H1 (cell line): ENCODE measurements at regions not wholly inside any gene's neighbourhood (a gene's known extent, or its start where the extent isn't known, plus 50 kb on each side); places are given as distances from the start of the nearest gene placed in this dataset.

Experiments used
- CHD1 ChIP-seq: IDR thresholded peaks from 2 replicates; pipeline ENCODE4 v1.6.1; 2012; ENCODE audit warnings: low read depth, low read length, improper control_type of control experiment
- EP300 ChIP-seq, 2 experiments: IDR thresholded peaks; 1 replicate in 1 of 2; 2 replicates in 1 of 2; pipeline ENCODE4 v1.6.1; 2011 to 2012; ENCODE audit warnings: low read depth in 2 of 2, low read length in 2 of 2, mild to moderate bottlenecking in 2 of 2, borderline replicate concordance in 1 of 2, inconsistent platforms in 1 of 2, moderate library complexity in 1 of 2
- EZH2 ChIP-seq: fragments of 200-600 bp; sonication (generic); IDR thresholded peaks from 2 replicates; pipeline ENCODE4 v1.7.1; 2012; ENCODE audit warnings: low read depth, mild to moderate bottlenecking, moderate library complexity, low read length, inconsistent platforms; ENCODE audit not compliant: severe bottlenecking
- PHF8 ChIP-seq: fragments of 200-600 bp; sonication (generic); conservative IDR thresholded peaks from 2 replicates; pipeline ENCODE4 v1.7.1; 2012; ENCODE audit warnings: low read depth, mild to moderate bottlenecking, inconsistent platforms, low read length, moderate library complexity
- TF ChIP-seq, protein P1 (sequence below): IDR thresholded peaks from 2 replicates; pipeline ENCODE4 v1.6.1; 2011; ENCODE audit warnings: low read length, improper control_type of control experiment
- TF ChIP-seq, protein P2 (sequence below), 3 experiments: IDR thresholded peaks; 1 replicate in 2 of 3; 2 replicates in 1 of 3; pipeline versions ENCODE4 v1.5.1 to v1.6.1; 2011; ENCODE audit warnings: low read length in 3 of 3, mild to moderate bottlenecking in 3 of 3, inconsistent platforms in 2 of 3, low read depth in 1 of 3, moderate library complexity in 1 of 3; ENCODE audit not compliant: insufficient read depth in 1 of 3; ENCODE audit errors: control extremely low read depth in 1 of 3

DNA sequence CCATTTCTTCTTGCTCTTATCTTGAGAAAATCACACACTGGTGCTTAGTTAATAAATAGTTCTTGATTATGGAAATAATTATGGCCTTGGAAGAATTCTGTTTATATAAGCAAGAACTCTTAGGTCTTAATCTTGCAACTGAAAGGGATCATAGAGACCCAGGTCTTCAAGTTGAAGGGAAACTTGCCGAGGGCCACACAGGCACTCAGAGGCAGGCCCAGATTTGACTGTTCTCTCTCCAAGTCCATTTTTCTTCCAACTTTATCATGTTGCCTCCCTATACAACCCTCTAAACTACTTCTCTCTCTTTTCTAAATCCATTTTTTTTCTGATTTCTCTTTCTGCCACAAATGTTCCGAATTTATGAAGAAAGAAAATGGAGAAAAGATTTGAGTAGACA lies 94.5 kb upstream of the RMDN2 start:
- TF ChIP-seq PHF8 (no peak), EP300 (IDR thresholded peaks at IDR 0.05; ENCODE audit: borderline replicate concordance in 1 of 2, low read depth in 2 of 2, low read length in 2 of 2) (no peak), EZH2 (no peak), CHD1 (no peak)
- TF ChIP-seq, protein P1, sequence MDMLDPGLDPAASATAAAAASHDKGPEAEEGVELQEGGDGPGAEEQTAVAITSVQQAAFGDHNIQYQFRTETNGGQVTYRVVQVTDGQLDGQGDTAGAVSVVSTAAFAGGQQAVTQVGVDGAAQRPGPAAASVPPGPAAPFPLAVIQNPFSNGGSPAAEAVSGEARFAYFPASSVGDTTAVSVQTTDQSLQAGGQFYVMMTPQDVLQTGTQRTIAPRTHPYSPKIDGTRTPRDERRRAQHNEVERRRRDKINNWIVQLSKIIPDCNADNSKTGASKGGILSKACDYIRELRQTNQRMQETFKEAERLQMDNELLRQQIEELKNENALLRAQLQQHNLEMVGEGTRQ, result no peak
- TF ChIP-seq, protein P2, sequence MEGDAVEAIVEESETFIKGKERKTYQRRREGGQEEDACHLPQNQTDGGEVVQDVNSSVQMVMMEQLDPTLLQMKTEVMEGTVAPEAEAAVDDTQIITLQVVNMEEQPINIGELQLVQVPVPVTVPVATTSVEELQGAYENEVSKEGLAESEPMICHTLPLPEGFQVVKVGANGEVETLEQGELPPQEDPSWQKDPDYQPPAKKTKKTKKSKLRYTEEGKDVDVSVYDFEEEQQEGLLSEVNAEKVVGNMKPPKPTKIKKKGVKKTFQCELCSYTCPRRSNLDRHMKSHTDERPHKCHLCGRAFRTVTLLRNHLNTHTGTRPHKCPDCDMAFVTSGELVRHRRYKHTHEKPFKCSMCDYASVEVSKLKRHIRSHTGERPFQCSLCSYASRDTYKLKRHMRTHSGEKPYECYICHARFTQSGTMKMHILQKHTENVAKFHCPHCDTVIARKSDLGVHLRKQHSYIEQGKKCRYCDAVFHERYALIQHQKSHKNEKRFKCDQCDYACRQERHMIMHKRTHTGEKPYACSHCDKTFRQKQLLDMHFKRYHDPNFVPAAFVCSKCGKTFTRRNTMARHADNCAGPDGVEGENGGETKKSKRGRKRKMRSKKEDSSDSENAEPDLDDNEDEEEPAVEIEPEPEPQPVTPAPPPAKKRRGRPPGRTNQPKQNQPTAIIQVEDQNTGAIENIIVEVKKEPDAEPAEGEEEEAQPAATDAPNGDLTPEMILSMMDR (IDR thresholded peaks at IDR 0.05; ENCODE audit: control extremely low read depth in 1 of 3, insufficient read depth in 1 of 3, low read depth in 1 of 3, low read length in 3 of 3), result no peak
